ENCODE measurements at regions not wholly inside any gene's neighbourhood (a gene's known extent, or its start where the extent isn't known, plus 50 kb on each side); places are given as distances from the start of the nearest gene placed in this dataset.

DNA sequence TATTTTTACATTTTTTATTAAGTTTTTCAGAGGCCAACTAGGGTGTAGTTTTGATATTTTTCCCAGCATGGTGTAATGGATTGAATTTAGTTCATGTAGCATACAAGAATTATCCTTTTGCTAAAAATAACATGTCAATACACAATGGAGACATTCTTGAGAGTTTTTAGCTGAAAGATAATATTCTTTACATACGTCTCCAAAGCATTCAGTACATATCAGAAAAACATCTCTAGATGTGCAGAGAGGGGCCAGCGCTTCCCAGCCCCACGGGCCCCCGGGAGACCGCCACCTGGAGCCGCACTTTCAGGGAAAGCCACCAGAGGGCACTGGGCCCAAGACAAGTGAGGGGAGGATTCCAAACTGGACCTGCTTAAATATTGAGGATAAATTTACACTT lies 499.4 kb downstream of the GALR1 start:
- Histone ChIP-seq H3K36me3 (no peaks in the 10 kb centered on the region), H3K27me3 (no peaks in the 10 kb centered on the region), H3K4me1 (no peaks in the 10 kb centered on the region), H3K9me3 (no peaks in the 10 kb centered on the region), H3K4me3 (no peak overlapping the region), H3K27ac (no peak overlapping the region)
- TF ChIP-seq, protein P1, sequence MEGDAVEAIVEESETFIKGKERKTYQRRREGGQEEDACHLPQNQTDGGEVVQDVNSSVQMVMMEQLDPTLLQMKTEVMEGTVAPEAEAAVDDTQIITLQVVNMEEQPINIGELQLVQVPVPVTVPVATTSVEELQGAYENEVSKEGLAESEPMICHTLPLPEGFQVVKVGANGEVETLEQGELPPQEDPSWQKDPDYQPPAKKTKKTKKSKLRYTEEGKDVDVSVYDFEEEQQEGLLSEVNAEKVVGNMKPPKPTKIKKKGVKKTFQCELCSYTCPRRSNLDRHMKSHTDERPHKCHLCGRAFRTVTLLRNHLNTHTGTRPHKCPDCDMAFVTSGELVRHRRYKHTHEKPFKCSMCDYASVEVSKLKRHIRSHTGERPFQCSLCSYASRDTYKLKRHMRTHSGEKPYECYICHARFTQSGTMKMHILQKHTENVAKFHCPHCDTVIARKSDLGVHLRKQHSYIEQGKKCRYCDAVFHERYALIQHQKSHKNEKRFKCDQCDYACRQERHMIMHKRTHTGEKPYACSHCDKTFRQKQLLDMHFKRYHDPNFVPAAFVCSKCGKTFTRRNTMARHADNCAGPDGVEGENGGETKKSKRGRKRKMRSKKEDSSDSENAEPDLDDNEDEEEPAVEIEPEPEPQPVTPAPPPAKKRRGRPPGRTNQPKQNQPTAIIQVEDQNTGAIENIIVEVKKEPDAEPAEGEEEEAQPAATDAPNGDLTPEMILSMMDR (IDR thresholded peaks at IDR 0.05) = no peak
- TF ChIP-seq POLR2AphosphoS5 (IDR thresholded peaks at IDR 0.05; ENCODE audit: insufficient read depth in 1 of 2, low read depth in 1 of 2) = no peak
- intact Hi-C loops (cut with DNase I) = no loop called here
- DNase-seq (ENCODE audit: extremely low spot score in 2 of 2) = no peak

DNA sequence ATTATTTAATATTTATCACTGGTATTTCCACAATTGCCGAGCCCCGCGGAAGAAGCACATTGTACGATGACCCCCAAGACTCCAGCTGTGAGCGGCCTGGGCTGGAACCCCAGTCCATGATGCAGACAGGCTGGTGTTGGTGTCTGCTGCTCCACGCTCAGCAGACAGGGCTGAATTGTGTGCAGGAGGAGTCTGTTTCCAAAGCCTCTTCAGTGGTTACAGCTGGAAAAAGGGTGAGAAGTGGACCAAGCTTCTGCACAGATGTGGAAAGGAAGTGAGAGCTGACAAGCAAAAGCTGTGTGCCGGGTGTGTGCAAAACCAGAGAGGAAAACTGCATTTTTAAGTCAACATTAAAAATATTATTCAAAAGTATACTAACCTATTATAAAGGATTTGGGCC lies 500.4 kb downstream of the GALR1 start:
- Histone ChIP-seq H3K4me1 (no peaks in the 10 kb centered on the region), H3K27ac (no peak overlapping the region), H3K4me3 (no peak overlapping the region), H3K9me3 (no peaks in the 10 kb centered on the region), H3K36me3 (no peaks in the 10 kb centered on the region), H3K27me3 (no peaks in the 10 kb centered on the region)
- no peak for DNase-seq (ENCODE audit: extremely low spot score in 2 of 2)
- intact Hi-C loops (cut with DNase I) = no loop called here
- TF ChIP-seq, protein P1 (IDR thresholded peaks at IDR 0.05) = no peak
- no peak for TF ChIP-seq POLR2AphosphoS5 (IDR thresholded peaks at IDR 0.05; ENCODE audit: insufficient read depth in 1 of 2, low read depth in 1 of 2)
- TF ChIP-seq POLR2A (IDR thresholded peaks at IDR 0.05) = no peak

DNA sequence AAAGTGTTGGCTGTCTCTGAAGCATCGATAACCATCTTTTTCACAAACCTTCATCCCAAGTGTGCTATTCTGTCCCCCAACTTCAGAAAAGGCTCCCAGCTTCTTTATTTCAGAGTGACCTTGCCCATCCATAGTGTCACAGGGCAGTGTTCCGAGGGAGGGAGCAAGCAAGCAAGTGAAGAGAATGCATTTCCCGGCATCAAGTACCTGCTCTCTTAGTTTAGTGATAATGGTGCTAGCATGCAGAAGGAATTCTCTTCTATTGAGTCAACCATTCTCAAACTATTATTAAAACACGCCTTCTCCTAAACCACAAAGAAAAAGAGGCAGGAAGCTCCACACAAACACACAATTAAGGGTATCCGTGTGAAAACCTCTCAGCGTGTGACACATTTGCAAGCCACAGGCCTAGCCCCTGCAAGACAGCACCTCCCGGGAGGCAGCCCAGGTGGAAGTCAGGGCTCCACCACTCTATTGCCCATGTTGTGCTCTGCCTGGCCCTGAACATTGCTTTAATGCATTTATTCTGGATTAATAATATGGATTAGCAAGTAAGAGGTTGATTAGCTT lies 504.9 kb downstream of the GALR1 start:
- H3K4me3 ChIP-seq = no peak overlapping the region
- H3K9me3 ChIP-seq = no peaks in the 10 kb centered on the region
- intact Hi-C loops (cut with DNase I) = no loop called here
- no peaks in the 10 kb centered on the region for H3K4me1 ChIP-seq
- H3K27ac ChIP-seq = no peak overlapping the region
- no peaks in the 10 kb centered on the region for H3K36me3 ChIP-seq
- TF ChIP-seq, protein P1 (IDR thresholded peaks at IDR 0.05) = no peak
- TF ChIP-seq POLR2AphosphoS5 (IDR thresholded peaks at IDR 0.05; ENCODE audit: insufficient read depth in 1 of 2, low read depth in 1 of 2) (no peak), POLR2A (IDR thresholded peaks at IDR 0.05) (no peak)
- H3K27me3 ChIP-seq = no peaks in the 10 kb centered on the region
- no peak for DNase-seq (ENCODE audit: extremely low spot score in 2 of 2)

DNA sequence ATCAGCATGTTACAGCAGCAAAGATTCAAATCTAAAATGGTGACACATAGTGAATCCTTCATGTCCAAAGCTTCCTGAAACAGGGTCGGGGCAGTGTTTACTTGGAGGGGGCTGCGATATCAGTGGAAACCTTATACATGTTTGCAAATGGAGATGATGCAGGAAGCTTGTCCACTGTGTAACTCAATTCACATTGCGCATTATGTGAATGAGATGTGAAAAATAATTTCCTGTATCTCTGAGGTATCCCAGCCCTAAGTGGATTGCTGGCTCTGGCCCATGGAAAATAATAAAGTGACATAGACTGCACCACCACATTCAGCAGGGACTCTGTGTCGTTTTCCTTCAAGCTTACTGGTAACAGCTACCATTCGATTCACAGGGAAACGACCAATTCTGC lies 505.5 kb downstream of the GALR1 start:
- H3K4me1 ChIP-seq = no peaks in the 10 kb centered on the region
- no peaks in the 10 kb centered on the region for H3K27me3 ChIP-seq
- H3K36me3 ChIP-seq = no peaks in the 10 kb centered on the region
- no peak overlapping the region for H3K4me3 ChIP-seq
- TF ChIP-seq, protein P1 (IDR thresholded peaks at IDR 0.05) = no peak
- TF ChIP-seq POLR2A (IDR thresholded peaks at IDR 0.05) (no peak), POLR2AphosphoS5 (IDR thresholded peaks at IDR 0.05; ENCODE audit: insufficient read depth in 1 of 2, low read depth in 1 of 2) (no peak)
- H3K9me3 ChIP-seq = no peaks in the 10 kb centered on the region
- DNase-seq (ENCODE audit: extremely low spot score in 2 of 2) = no peak
- H3K27ac ChIP-seq = no peak overlapping the region
- intact Hi-C loops (cut with DNase I) = no loop called here

DNA sequence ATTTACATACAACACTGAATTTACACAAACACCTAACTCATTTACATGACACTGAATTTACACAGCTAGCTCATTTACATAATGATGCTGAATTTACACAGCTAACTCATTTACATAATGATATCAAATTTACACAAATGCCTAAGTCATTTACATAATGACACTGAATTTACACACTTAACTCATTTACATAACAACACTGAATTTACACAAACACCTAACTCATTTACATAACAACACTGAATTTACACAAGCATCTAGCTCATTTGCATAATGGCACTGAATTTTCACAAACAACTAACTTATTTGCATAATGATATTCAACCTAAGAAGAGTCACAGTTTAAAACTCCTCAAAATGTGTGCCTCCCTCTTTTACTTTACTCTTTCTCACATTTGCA lies 511.7 kb downstream of the GALR1 start:
- Histone ChIP-seq H3K4me3 (no peak overlapping the region), H3K36me3 (no peaks in the 10 kb centered on the region), H3K9me3 (no peaks in the 10 kb centered on the region), H3K4me1 (no peaks in the 10 kb centered on the region), H3K27me3 (no peaks in the 10 kb centered on the region), H3K27ac (no peak overlapping the region)
- DNase-seq (ENCODE audit: extremely low spot score in 2 of 2) = no peak
- intact Hi-C loops (cut with DNase I) = no loop called here
- TF ChIP-seq POLR2AphosphoS5 (IDR thresholded peaks at IDR 0.05; ENCODE audit: insufficient read depth in 1 of 2, low read depth in 1 of 2) = no peak

Data from vagina (tissue), 2 donors.